IMR-90 (cell line): ENCODE measurements at regions not wholly inside any gene's neighbourhood (a gene's known extent, or its start where the extent isn't known, plus 50 kb on each side); places are given as distances from the start of the nearest gene placed in this dataset.

Experiments used
- ATAC-seq: fragments of 200-7000 bp; cut with Tn5 transposase; 2 replicates; pipeline ENCODE4 v1.9.1; 2020; ENCODE audit warnings: low read depth, mild to moderate bottlenecking, moderate library complexity
- BruUV-seq: library from RNA; stranded (reverse); fragments of 400-500 nt; replicated peaks from 2 replicates; lab custom pipeline; 2021; lab: Mats Ljungman, UMichigan
- CTCF ChIA-PET: fragments of 300-600 bp; formaldehyde crosslinking; extraction: SDS; loops from one replicate; lab custom pipeline; 2021; ENCODE audit warnings: antibody characterized with exemption; lab: Yijun Ruan, JAX
- POLR2A ChIA-PET: fragments of 300-600 bp; sonication (Branson Sonifier 250); formaldehyde crosslinking; loops from one replicate; lab custom pipeline; 2022; ENCODE audit warnings: antibody characterized with exemption; ENCODE audit not compliant: unreplicated experiment; lab: Charles Lee
- DNase-seq: peaks from one replicate; pipeline ENCODE4 v3.0.0; 2013
- H2AFZ ChIP-seq: replicated peaks from 2 replicates; pipeline ENCODE3; 2013; ENCODE audit warnings: low read length, mild to moderate bottlenecking; ENCODE audit not compliant: poor library complexity
- H2AK5ac ChIP-seq: 2 replicates; pipeline ENCODE4 v1.6.1; 2013; ENCODE audit warnings: low read depth, low read length, inconsistent platforms
- H2AK9ac ChIP-seq: replicated peaks from 2 replicates; pipeline ENCODE3; 2013; ENCODE audit warnings: mild to moderate bottlenecking, low read depth, low read length, moderate library complexity; ENCODE audit not compliant: poor library complexity
- H2BK120ac ChIP-seq: 2 replicates; pipeline ENCODE4 v1.6.1; 2013; ENCODE audit warnings: low read depth, low read length, inconsistent platforms
- H2BK15ac ChIP-seq: 3 replicates; pipeline ENCODE4 v1.6.1; 2013; ENCODE audit warnings: low read depth, low read length, inconsistent platforms
- H2BK20ac ChIP-seq: 2 replicates; pipeline ENCODE4 v1.6.1; 2013; ENCODE audit warnings: low read depth, mild to moderate bottlenecking, inconsistent platforms, low read length, moderate library complexity
- H2BK5ac ChIP-seq: 2 replicates; pipeline ENCODE4 v1.6.1; 2013; ENCODE audit warnings: mild to moderate bottlenecking, low read depth, low read length, inconsistent platforms; ENCODE audit not compliant: poor library complexity, severe bottlenecking
- H3K14ac ChIP-seq: replicated peaks from 2 replicates; pipeline ENCODE4 v1.6.1; 2013; ENCODE audit warnings: low read depth, low read length, inconsistent platforms
- H3K18ac ChIP-seq: 2 replicates; pipeline ENCODE4 v1.6.1; 2013; ENCODE audit warnings: low read depth, low read length, control low read depth
- H3K23ac ChIP-seq: 2 replicates; pipeline ENCODE4 v1.6.1; 2013; ENCODE audit warnings: low read depth, low read length, inconsistent platforms
- H3K27ac ChIP-seq: 2 replicates; pipeline ENCODE4 v1.5.1; 2013; ENCODE audit warnings: mild to moderate bottlenecking, control low read depth, low read length; ENCODE audit not compliant: insufficient read depth
- H3K27me3 ChIP-seq: 2 replicates; pipeline ENCODE4 v1.6.1; 2013; ENCODE audit warnings: low read length; ENCODE audit not compliant: control insufficient read depth, insufficient read depth
- H3K36me3 ChIP-seq: 2 replicates; pipeline ENCODE4 v1.6.1; 2013; ENCODE audit warnings: low read length, mixed read lengths; ENCODE audit not compliant: control insufficient read depth, insufficient read depth
- H3K4ac ChIP-seq: 2 replicates; pipeline ENCODE4 v1.6.1; 2013; ENCODE audit warnings: low read depth, low read length, inconsistent platforms
- H3K4me1 ChIP-seq: 2 replicates; pipeline ENCODE4 v1.6.1; 2013; ENCODE audit warnings: low read length, mixed read lengths; ENCODE audit not compliant: control insufficient read depth, insufficient read depth
- H3K4me2 ChIP-seq: 2 replicates; pipeline ENCODE4 v1.6.1; 2013; ENCODE audit warnings: low read depth, mild to moderate bottlenecking, control low read depth, low read length, moderate library complexity
- H3K4me3 ChIP-seq: 2 replicates; pipeline ENCODE4 v1.5.1; 2013; ENCODE audit warnings: low read depth, mild to moderate bottlenecking, control low read depth, low read length, moderate library complexity; ENCODE audit not compliant: insufficient read depth
- H3K56ac ChIP-seq: 2 replicates; pipeline ENCODE4 v1.6.1; 2013; ENCODE audit warnings: low read length, inconsistent platforms; ENCODE audit not compliant: insufficient read depth; ENCODE audit errors: extremely low read depth
- H3K79me1 ChIP-seq, 2 experiments: 2 replicates each; pipeline ENCODE4 v1.6.1; 2013; ENCODE audit warnings: low read length in 2 of 2, inconsistent platforms in 1 of 2, low read depth in 1 of 2
- H3K9ac ChIP-seq: 2 replicates; pipeline ENCODE4 v1.6.1; 2013; ENCODE audit warnings: low read depth, low read length, control low read depth
- H3K9me1 ChIP-seq: 2 replicates; pipeline ENCODE4 v1.6.1; 2013; ENCODE audit warnings: low read length, inconsistent platforms; ENCODE audit not compliant: insufficient read depth
- H3K9me3 ChIP-seq: 2 replicates; pipeline ENCODE4 v1.6.1; 2013; ENCODE audit warnings: low read length; ENCODE audit not compliant: control insufficient read depth, insufficient read depth
- H4K20me1 ChIP-seq: 2 replicates; pipeline ENCODE4 v1.6.1; 2013; ENCODE audit warnings: low read length, inconsistent platforms; ENCODE audit not compliant: insufficient read depth
- H4K5ac ChIP-seq: 2 replicates; pipeline ENCODE4 v1.6.1; 2013; ENCODE audit warnings: mild to moderate bottlenecking, low read depth, low read length, control low read depth
- H4K8ac ChIP-seq, 2 experiments: 2 replicates each; pipeline ENCODE4 v1.6.1; 2013; ENCODE audit warnings: low read depth in 2 of 2, low read length in 2 of 2, control low read depth in 1 of 2, inconsistent platforms in 1 of 2
- H4K91ac ChIP-seq: 2 replicates; pipeline ENCODE4 v1.6.1; 2013; ENCODE audit warnings: low read depth, low read length, inconsistent platforms; ENCODE audit not compliant: insufficient read depth
- BHLHE40 ChIP-seq: fragments of 150-350 bp; IDR thresholded peaks from 2 replicates; pipeline ENCODE4 v1.6.1; 2016; ENCODE audit warnings: mild to moderate bottlenecking, low read depth, low read length
- CEBPB ChIP-seq: IDR thresholded peaks from 2 replicates; pipeline ENCODE4 v1.6.1; 2012; ENCODE audit warnings: low read depth, low read length, improper control_type of control experiment
- CHD1 ChIP-seq: IDR thresholded peaks from 2 replicates; pipeline ENCODE4 v1.6.1; 2012; ENCODE audit warnings: low read depth, low read length, improper control_type of control experiment
- CTCF ChIP-seq: conservative IDR thresholded peaks from 2 replicates; pipeline ENCODE4 v1.5.1; 2012; ENCODE audit warnings: mild to moderate bottlenecking, low read depth, low read length, improper control_type of control experiment
- MAFK ChIP-seq: IDR thresholded peaks from 2 replicates; pipeline ENCODE4 v1.6.1; 2012; ENCODE audit warnings: low read depth, low read length, improper control_type of control experiment
- RAD21 ChIP-seq: IDR thresholded peaks from 2 replicates; pipeline ENCODE4 v1.6.1; 2012; ENCODE audit warnings: low read length, improper control_type of control experiment
- RCOR1 ChIP-seq: IDR thresholded peaks from 2 replicates; pipeline ENCODE4 v1.6.1; 2012; ENCODE audit warnings: mild to moderate bottlenecking, low read length, improper control_type of control experiment; ENCODE audit not compliant: insufficient replicate concordance
- USF2 ChIP-seq: fragments of 150-350 bp; IDR thresholded peaks from 2 replicates; pipeline ENCODE4 v1.6.1; 2017; ENCODE audit warnings: mild to moderate bottlenecking, antibody characterized with exemption, low read length, low read depth
- WGBS, 2 experiments: methylation state at CpG; one replicate each; pipeline versions ENCODE4 v1.1.5 to v1.1.7; 2013; ENCODE audit warnings: missing lambda C conversion rate in 2 of 2; ENCODE audit not compliant: insufficient read length in 1 of 2; ENCODE audit errors: extremely low coverage in 2 of 2; 5-methylcytosine and 5-hydroxymethylcytosine counted together
- dilution Hi-C: fragments of 300-500 bp; cut with HindIII; formaldehyde crosslinking; loops from one replicate; pipeline ENCODE4 v1.14.3; 2018; ENCODE audit warnings: low sequenced_read_pairs; ENCODE audit not compliant: unreplicated experiment
- in situ Hi-C: fragments of 300-500 bp; cut with MboI; formaldehyde crosslinking; loops from 3 replicates; pipeline ENCODE4 v1.14.3; 2019; ENCODE audit warnings: low sequenced_read_pairs, inconsistent platforms, mixed read lengths
- intact Hi-C: fragments of 100-400 bp; cut with micrococcal nuclease; formaldehyde crosslinking; loops from 2 replicates; pipeline ENCODE4 v1.10.0; 2022

- Histone ChIP-seq H2BK20ac (no peak overlapping the region; the same call in 1 of the 2 replicates), H3K79me1 (peaks cover 0 to 5% of the 10 kb centered on the region in 2 experiments; a peak in 1 of 4 replicates), H2BK5ac (no peak overlapping the region), H3K27me3 (no peaks in the 10 kb centered on the region), H2AK5ac (peak overlapping the region; percentile 50; the same call in 1 of the 2 replicates), H2AFZ (no peak overlapping the region), H4K5ac (no peak overlapping the region), H3K56ac (no peak overlapping the region), H2AK9ac (no peak overlapping the region), H3K4ac (no peak overlapping the region), H4K8ac (no peak overlapping the region), H2BK15ac (no peak overlapping the region), H4K20me1 (no peaks in the 10 kb centered on the region), H3K9ac (no peak overlapping the region), H3K18ac (no peak overlapping the region), H4K91ac (no peak overlapping the region; the same call in 1 of the 2 replicates), H3K9me3 (no peaks in the 10 kb centered on the region), H2BK120ac (no peak overlapping the region; the same call in 1 of the 2 replicates), H3K27ac (no peak overlapping the region), H3K4me2 (no peak overlapping the region), H3K4me3 (no peak overlapping the region), H3K9me1 (no peaks in the 10 kb centered on the region), H3K4me1 (peaks cover 2% of the 10 kb centered on the region; the same call in 1 of the 2 replicates), H3K23ac (no peak overlapping the region), H3K36me3 (no peaks in the 10 kb centered on the region), H3K14ac (no peak overlapping the region)
- in situ Hi-C loops, result no loop called here
- dilution Hi-C loops, result no loop called here
- peak; percentile 90 for DNase-seq
- peak; percentile 88 for ATAC-seq
- no TSS peak for BruUV-seq
- intact Hi-C loops, result no loop called here
- CTCF ChIA-PET, result interaction anchor here (0.8 kb wide), 1 partner anchor 9 kb away, joined by 3 read pairs; no protein-coding TSS in a partner anchor
- POLR2A ChIA-PET, result no interaction called here
- WGBS, 2 experiments, result 89 to 100% methylated on average over 1 to 3 of the region's 3 CpGs
- no peak for TF ChIP-seq CTCF
- TF ChIP-seq RCOR1, result no peak
- TF ChIP-seq BHLHE40, result no peak
- TF ChIP-seq USF2, result no peak
- TF ChIP-seq CHD1, result no peak
- TF ChIP-seq RAD21, result no peak
- TF ChIP-seq MAFK, result peak; percentile 45
- TF ChIP-seq CEBPB, result peak; percentile 84
These were observed 1043.6 kb downstream of the TUSC7 start for GRCh38 chr3:117752984-117753717.
